ENCODE measurements at regions not wholly inside any gene's neighbourhood (a gene's known extent, or its start where the extent isn't known, plus 50 kb on each side); places are given as distances from the start of the nearest gene placed in this dataset.

GRCh38 chr11:116207421-116208141 is 565.2 kb downstream of the BUD13 start:
- DNase-seq (ENCODE audit: low read depth in 4 of 4, low spot score in 2 of 4): no peak

- no peak for DNase-seq (ENCODE audit: low read depth in 4 of 4, low spot score in 2 of 4)
These were observed 565.8 kb downstream of the BUD13 start for GRCh38 chr11:116207019-116207418.

GRCh38 chr11:116202922-116203321 is 569.9 kb downstream of the BUD13 start:
- no peak for DNase-seq (ENCODE audit: low read depth in 4 of 4, low spot score in 2 of 4)

- no peak for DNase-seq (ENCODE audit: low read depth in 4 of 4, low spot score in 2 of 4)
These were observed 572.2 kb downstream of the BUD13 start for GRCh38 chr11:116200564-116200963.

GRCh38 chr11:116199182-116199581 is 573.6 kb downstream of the BUD13 start:
- no peak for DNase-seq (ENCODE audit: low read depth in 4 of 4, low spot score in 2 of 4)

GRCh38 chr11:116194156-116194904 is 578.5 kb downstream of the BUD13 start:
- DNase-seq (ENCODE audit: low read depth in 4 of 4, low spot score in 2 of 4): no peak

GRCh38 chr11:116193321-116194131 is 579.3 kb downstream of the BUD13 start:
- peak; percentile 54 to 83 (median 82) for DNase-seq (ENCODE audit: low read depth in 4 of 4, low spot score in 2 of 4)

GRCh38 chr11:116192509-116193210 is 580.1 kb downstream of the BUD13 start:
- DNase-seq (ENCODE audit: low read depth in 4 of 4, low spot score in 2 of 4): peak in 1 of 4 donors; percentile 31

GRCh38 chr11:116190861-116191260 is 581.9 kb downstream of the BUD13 start:
- no peak for DNase-seq (ENCODE audit: low read depth in 4 of 4, low spot score in 2 of 4)

GRCh38 chr11:116189408-116190170 is 583.2 kb downstream of the BUD13 start:
- DNase-seq (ENCODE audit: low read depth in 4 of 4, low spot score in 2 of 4): no peak

- no peak for DNase-seq (ENCODE audit: low read depth in 4 of 4, low spot score in 2 of 4)
These were observed 584.4 kb downstream of the BUD13 start for GRCh38 chr11:116188350-116188749.

- no peak for DNase-seq (ENCODE audit: low read depth in 4 of 4, low spot score in 2 of 4)
These were observed 585.8 kb downstream of the BUD13 start for GRCh38 chr11:116187026-116187425.

GRCh38 chr11:116185551-116185950 is 587.2 kb downstream of the BUD13 start:
- DNase-seq (ENCODE audit: low read depth in 4 of 4, low spot score in 2 of 4): no peak

- DNase-seq (ENCODE audit: low read depth in 4 of 4, low spot score in 2 of 4): no peak
These were observed 588.0 kb downstream of the BUD13 start for GRCh38 chr11:116184763-116185162.

GRCh38 chr11:116182356-116182966 is 590.3 kb downstream of the BUD13 start:
- no peak for DNase-seq (ENCODE audit: low read depth in 4 of 4, low spot score in 2 of 4)

- DNase-seq (ENCODE audit: low read depth in 4 of 4, low spot score in 2 of 4): no peak
These were observed 591.8 kb downstream of the BUD13 start for GRCh38 chr11:116180806-116181600.

GRCh38 chr11:116179401-116179800 is 593.4 kb downstream of the BUD13 start:
- DNase-seq (ENCODE audit: low read depth in 4 of 4, low spot score in 2 of 4): no peak

GRCh38 chr11:116177521-116178210 is 595.1 kb downstream of the BUD13 start:
- DNase-seq (ENCODE audit: low read depth in 4 of 4, low spot score in 2 of 4): no peak
